K562 (cell line): ENCODE measurements at regions not wholly inside any gene's neighbourhood (a gene's known extent, or its start where the extent isn't known, plus 50 kb on each side); places are given as distances from the start of the nearest gene placed in this dataset.

Experiments used
- C11orf30 ChIP-seq: fragments of 450-650 bp; IDR thresholded peaks from 2 replicates; pipeline ENCODE4 v1.6.1; 2016; ENCODE audit warnings: low read depth, mild to moderate bottlenecking
- CBX1 ChIP-seq: sonication (generic); IDR thresholded peaks from 2 replicates; pipeline ENCODE4 v1.6.1; 2016; ENCODE audit warnings: antibody characterized with exemption, low read depth, mild to moderate bottlenecking
- FOS ChIP-seq: IDR thresholded peaks from 3 replicates; pipeline ENCODE4 v1.6.1; 2011; ENCODE audit not compliant: insufficient read length; ENCODE audit errors: extremely low read depth
- L3MBTL2 ChIP-seq: fragments of 450-650 bp; IDR thresholded peaks from 2 replicates; pipeline ENCODE4 v1.6.1; 2016; ENCODE audit warnings: mild to moderate bottlenecking, moderate library complexity
- MYC ChIP-seq, 2 experiments: fragments of 250-450 bp in 1 of 2; sonication (Bioruptor Pico) in 1 of 2; IDR thresholded peaks; 2 replicates each; pipeline versions ENCODE4 v1.5.1 to v1.6.1; 2012 to 2021; ENCODE audit warnings: low read depth in 2 of 2, borderline replicate concordance in 1 of 2, improper control_type of control experiment in 1 of 2, low read length in 1 of 2, mild to moderate bottlenecking in 1 of 2, moderate library complexity in 1 of 2
- PHTF2 ChIP-seq: fragments of 250-450 bp; sonication (Bioruptor Pico); IDR thresholded peaks from 2 replicates; pipeline ENCODE4 v1.5.0; 2021; ENCODE audit warnings: mild to moderate bottlenecking
- RFX5 ChIP-seq: IDR thresholded peaks from 2 replicates; pipeline ENCODE4 v1.6.1; 2011; ENCODE audit warnings: low read depth, mild to moderate bottlenecking, improper control_type of control experiment, low read length
- YY1 ChIP-seq, 3 experiments: IDR thresholded peaks; 2 replicates each; pipeline ENCODE4 v1.6.1; 2011; ENCODE audit warnings: low read length in 2 of 3, mild to moderate bottlenecking in 2 of 3, moderate library complexity in 2 of 3, borderline replicate concordance in 1 of 3, control low read depth in 1 of 3, low read depth in 1 of 3; ENCODE audit not compliant: insufficient read depth in 3 of 3, insufficient replicate concordance in 2 of 3, control insufficient read depth in 1 of 3, insufficient read length in 1 of 3; ENCODE audit errors: extremely low read depth in 1 of 3
- TF ChIP-seq, protein P1 (sequence below), 3 experiments: IDR thresholded peaks in 2 of 3; conservative IDR thresholded peaks in 1 of 3; 2 replicates each; pipeline ENCODE4 v1.5.1; 2011 to 2012; ENCODE audit warnings: low read length in 3 of 3, mild to moderate bottlenecking in 3 of 3, control low read depth in 2 of 3, improper control_type of control experiment in 1 of 3, inconsistent platforms in 1 of 3, low read depth in 1 of 3, mixed read lengths in 1 of 3, moderate library complexity in 1 of 3; ENCODE audit not compliant: insufficient read depth in 2 of 3

DNA sequence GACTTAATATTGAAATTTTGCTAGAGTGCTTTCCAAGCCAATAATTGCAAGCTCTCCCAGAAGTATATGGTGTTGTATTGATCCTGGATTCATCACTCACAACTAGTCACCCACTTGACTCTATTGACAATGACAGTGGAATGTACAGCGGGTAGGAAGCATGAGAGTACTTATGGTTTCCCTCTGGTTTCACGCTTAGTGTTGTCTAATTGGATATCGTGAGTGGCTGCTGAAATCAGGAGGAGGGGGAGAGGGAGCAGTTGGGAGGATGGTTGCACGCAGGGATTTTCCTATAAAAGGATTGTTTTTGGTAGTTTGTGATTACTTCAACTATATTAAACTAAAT is 1819.5 kb upstream of the TENM3 start:
- no peak for TF ChIP-seq PHTF2 (CRISPR knock-in tag)
- TF ChIP-seq RFX5: no peak
- TF ChIP-seq C11orf30: no peak
- no peak for TF ChIP-seq MYC (IDR thresholded peaks at IDR 0.05; ENCODE audit: low read depth, low read length)
- no peak for TF ChIP-seq MYC (CRISPR knock-in tag; IDR thresholded peaks at IDR 0.05; ENCODE audit: borderline replicate concordance, low read depth)
- TF ChIP-seq YY1 (IDR thresholded peaks at IDR 0.05; ENCODE audit: borderline replicate concordance in 1 of 3, control insufficient read depth in 1 of 3, extremely low read depth in 1 of 3, insufficient read depth in 3 of 3, insufficient read length in 1 of 3, insufficient replicate concordance in 2 of 3, low read depth in 1 of 3, low read length in 2 of 3): no peak
- no peak for TF ChIP-seq FOS
- no peak for TF ChIP-seq CBX1
- TF ChIP-seq L3MBTL2: no peak
- TF ChIP-seq, protein P1, sequence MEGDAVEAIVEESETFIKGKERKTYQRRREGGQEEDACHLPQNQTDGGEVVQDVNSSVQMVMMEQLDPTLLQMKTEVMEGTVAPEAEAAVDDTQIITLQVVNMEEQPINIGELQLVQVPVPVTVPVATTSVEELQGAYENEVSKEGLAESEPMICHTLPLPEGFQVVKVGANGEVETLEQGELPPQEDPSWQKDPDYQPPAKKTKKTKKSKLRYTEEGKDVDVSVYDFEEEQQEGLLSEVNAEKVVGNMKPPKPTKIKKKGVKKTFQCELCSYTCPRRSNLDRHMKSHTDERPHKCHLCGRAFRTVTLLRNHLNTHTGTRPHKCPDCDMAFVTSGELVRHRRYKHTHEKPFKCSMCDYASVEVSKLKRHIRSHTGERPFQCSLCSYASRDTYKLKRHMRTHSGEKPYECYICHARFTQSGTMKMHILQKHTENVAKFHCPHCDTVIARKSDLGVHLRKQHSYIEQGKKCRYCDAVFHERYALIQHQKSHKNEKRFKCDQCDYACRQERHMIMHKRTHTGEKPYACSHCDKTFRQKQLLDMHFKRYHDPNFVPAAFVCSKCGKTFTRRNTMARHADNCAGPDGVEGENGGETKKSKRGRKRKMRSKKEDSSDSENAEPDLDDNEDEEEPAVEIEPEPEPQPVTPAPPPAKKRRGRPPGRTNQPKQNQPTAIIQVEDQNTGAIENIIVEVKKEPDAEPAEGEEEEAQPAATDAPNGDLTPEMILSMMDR (IDR thresholded peaks at IDR 0.05 in 2 of 3, conservative IDR thresholded peaks at IDR 0.05 in 1 of 3; ENCODE audit: insufficient read depth in 2 of 3, low read depth in 1 of 3, low read length in 3 of 3): no peak
